Activated CD4-positive, alpha-beta T cell treated with anti-CD3 and anti-CD28 coated beads, Interleukin-2, Interleukin-4, amounts not matched to agents 100 ng/mL and 50 ng/mL, durations not matched to agents 16 hours and 8 hours (primary cell): ENCODE measurements at regions not wholly inside any gene's neighbourhood (a gene's known extent, or its start where the extent isn't known, plus 50 kb on each side); places are given as distances from the start of the nearest gene placed in this dataset.
"Not testable (repeated sequence)": the region's sequence is repeated elsewhere in the genome, so short reads cannot be mapped to it uniquely, and the experiment has no call there.

ENCODE experiments used
- DNase-seq: peaks from one replicate; pipeline ENCODE4 v3.0.0-alpha.2; 2020; ENCODE audit warnings: low spot score

DNA sequence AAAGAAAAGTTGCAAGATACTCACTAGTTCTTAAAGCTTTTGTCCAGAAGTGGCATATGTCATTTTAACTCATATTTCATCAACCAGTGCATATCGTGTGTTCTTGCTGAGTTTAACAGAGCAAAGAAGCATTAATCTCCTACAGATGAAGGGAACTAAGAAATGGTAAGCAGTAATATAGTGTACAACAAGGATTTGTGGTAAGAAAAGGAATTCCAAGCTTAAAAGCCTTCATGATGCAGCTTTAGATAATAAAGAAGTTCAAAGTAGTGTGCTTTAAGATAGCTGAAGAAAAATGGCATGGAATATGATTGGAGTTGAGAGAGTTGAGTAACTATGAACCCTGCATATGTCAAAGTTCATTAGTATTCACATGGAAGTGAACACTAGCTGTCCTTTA is 649.8 kb upstream of the FSHR start:
- no peak for DNase-seq

DNA sequence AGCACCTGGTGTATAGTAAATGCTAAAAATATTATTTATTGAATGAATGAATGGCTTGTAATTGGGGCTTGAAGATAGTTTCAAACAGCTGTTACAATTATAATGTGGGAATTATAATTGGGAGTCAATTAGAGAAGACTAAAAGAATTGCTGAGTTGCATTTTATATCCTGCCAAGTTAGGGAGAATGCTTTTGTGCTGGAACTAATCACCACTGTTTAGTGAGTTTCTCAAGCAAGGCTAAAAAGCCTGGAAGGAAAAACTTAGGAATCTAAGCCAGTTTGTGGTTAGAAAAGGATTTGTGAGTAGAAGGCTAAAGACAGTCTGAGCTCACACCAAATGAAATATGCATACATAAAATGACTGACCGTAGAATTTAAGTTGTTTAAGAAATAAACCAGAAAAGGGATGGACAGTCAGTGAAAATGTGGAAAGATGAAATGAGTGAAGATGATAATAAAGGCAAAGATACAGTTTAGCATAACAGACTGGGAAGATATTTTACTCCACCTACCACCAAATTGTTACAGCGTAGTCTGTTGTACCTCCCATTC is 647.7 kb upstream of the FSHR start:
- no peak for DNase-seq

DNA sequence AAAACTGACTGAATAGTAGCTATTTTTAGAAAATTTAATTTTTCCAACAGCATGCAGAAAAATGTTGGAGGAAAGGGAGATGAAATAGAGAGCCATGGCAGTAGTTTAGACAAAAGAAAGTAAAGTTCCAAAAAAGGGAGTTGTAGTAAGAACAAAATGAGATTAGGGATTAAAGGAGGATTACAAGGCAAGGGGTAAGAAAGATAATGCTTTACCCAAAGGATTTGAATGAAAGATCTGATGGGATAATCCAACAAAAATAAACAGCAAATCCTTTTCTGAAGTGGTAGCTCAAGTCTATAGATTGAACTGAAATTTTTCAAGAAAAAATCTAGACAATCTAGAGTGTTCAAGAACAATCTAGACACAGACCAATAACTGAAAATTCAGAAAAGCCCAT is 644.3 kb upstream of the FSHR start:
- DNase-seq, result no peak

DNA sequence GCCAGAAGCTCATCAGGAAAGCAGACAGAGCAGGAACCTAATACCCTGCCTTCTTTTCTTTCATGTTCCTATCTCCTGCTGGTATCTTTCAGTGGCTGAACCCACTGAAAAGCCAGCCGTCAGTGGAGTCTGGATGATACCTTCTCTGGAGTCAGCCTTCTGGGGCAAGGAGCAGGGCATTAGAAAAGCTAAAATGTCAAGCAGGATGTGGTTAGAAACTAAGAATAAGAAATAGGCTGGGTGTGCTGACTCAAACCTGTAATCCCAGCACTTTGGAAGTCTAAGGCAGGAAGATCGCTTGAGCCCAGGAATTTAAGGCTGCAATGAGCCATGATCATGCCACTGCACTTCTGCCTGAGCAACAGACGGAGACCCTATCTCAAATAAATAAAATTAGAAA is 642.0 kb upstream of the FSHR start:
- no peak for DNase-seq

DNA sequence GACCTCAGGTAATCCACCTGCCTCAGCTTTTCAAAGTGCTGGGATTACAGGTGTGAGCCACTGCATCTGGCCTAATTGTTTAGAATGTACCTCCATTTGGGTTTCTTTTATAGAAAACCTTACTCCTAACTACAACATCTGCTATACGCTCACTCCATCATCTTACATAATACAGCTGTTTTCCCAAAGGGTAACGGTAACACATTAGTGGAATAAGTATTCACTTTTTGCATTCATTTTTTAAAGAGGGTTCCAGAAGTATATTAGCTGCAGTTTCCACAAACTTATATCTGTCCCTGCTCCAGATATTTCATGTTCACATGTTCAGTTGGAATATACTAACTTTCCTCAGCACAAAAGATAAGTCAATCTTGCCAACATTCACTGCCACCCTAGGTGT is 640.1 kb upstream of the FSHR start:
- DNase-seq, result no peak

DNA sequence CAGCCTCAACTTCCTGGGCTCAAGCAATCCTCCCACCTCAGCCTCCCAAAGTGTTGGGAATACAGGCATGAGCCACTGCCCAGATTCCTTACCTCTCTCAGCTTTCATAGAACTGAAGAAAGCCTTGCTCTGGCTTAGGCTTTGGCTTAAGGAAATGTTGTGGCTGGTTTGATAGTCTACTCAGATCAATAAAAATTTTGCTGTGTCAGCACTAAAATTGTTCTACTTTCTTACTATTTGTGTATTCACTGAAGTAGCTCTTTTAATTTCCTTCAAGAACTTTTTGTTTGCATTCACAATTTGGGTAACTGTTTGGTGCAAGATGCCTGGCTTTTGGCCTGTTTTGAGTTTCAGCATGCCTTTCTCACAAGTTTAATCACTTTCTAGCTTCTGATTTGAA is 634.0 kb upstream of the FSHR start:
- DNase-seq, result no peak

DNA sequence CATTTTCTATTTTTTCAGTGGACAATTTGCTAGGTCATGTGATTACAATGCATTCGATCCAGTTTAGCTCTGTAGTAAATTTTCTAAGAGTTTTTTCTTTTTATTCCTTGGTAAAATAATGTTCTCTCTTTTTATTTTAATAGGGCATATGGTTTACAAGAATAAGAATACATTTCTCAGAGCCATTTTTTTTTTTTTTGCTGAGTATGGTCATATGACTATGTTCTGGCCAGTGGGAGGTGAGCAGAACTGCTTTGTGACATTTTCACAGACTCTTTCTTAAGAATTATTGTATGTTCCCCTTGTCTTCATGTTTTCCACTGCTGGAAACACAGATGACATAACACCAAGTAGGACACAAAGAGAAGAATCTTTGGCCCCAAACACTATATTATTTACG is 626.6 kb upstream of the FSHR start:
- no peak for DNase-seq

DNA sequence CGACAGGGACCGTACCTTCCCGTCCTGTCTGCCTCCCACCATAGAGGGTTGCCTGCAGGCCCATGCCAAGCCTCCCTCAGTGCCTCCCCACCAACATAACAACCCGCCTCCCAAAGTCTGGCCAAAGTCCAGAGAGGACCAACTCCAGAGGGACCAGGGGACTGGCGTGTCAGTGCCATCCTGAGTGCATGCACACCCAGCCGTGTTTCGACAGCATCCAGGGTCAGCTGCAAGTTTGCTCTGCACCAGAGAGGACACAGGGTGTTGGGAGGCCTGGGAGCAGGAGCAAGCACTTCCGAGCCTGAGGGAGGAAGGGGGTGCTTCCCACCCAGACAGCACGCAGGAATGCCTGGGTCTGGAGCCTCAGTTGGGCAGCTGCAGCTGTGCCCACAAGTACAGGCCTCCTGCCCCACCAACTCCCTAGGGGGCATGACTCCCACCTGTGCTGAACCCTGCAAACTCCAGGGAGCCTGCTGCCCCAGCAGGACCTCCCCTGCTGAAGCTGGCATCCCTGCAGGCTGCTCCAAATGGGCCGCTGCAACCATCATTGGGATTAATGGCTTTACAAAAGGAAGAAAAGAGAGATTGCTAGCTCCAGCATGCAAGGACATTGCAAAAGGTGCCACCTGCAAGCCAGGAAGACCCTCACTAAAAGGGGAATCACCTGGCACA is 618.1 kb upstream of the FSHR start:
- DNase-seq, result no peak

DNA sequence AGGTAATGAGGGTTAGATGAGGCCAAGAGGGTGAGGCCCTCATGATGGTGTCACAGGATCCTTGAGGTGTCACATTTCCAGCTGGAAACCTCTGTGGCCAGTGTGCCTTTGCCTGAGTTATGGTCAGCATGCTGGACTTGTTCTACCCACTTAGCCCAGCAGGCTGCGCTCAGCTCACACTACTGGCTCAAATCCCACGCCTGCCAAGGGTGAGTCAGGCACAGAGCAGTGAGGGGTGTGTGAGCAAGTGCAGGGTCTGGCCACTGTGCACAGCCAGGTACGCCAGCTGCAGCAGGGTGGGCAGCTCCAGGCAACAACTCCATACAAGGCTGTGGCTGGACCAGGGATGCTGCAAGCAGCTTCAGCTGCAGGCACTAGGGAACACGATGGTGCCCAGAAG is 616.6 kb upstream of the FSHR start:
- no peak for DNase-seq

DNA sequence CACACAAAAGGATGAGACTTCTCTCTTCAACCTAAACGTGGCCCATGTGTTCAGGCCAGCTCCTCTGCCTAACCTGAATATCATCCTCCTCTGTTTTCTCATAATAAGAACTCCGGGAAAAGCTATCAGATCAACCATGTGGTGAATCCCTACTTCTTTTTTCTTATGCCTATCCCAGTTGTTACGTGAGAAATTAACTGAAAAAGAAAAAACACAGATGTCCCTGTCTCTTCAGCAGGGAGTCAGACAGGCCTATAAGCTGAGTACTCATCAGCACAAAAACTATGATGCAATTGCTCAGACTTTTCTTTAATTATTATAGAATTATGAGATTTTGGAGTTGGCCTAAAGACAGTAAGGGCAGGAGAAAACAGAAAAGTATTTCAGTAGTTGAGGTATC is 613.0 kb upstream of the FSHR start:
- no peak for DNase-seq

DNA sequence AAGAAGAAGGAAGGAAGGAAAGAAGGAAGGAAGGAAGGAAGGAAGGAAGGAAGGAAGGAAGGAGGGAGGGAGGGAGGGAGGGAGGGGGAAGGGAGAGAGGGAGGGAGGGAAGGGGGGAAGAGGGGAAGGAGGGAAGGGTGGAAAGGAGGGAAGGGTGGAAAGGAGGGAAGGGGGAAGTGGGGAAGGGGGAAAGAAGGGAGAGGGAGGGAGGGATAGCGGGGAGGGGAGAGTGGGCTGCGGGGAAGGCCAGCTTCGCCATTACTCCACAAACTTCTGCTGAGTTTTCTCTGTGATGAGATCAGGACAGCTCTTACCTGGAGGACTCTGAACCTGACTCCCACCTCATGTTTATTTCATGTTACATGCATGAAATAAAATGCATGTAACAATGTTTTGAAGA is 601.5 kb upstream of the FSHR start:
- DNase-seq, result no peak

DNA sequence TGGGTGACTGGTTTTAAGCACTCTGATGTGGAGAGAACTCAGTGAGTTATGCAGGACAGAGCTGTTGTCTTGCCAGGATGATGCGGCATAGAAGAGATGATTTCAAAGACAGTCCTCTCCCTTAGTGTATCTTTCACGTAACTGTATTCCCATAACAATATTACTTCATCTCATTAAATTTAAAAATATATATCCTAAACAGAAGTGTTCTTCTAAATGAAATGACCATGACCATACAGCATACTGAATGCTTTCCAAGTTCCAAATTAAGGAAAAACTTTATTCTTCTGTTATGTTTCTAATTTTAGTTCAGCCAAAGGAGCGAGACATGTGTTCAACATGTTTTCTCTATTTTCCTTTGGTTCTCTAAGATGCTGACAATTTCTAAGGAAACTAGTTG is 600.1 kb upstream of the FSHR start:
- no peak for DNase-seq

DNA sequence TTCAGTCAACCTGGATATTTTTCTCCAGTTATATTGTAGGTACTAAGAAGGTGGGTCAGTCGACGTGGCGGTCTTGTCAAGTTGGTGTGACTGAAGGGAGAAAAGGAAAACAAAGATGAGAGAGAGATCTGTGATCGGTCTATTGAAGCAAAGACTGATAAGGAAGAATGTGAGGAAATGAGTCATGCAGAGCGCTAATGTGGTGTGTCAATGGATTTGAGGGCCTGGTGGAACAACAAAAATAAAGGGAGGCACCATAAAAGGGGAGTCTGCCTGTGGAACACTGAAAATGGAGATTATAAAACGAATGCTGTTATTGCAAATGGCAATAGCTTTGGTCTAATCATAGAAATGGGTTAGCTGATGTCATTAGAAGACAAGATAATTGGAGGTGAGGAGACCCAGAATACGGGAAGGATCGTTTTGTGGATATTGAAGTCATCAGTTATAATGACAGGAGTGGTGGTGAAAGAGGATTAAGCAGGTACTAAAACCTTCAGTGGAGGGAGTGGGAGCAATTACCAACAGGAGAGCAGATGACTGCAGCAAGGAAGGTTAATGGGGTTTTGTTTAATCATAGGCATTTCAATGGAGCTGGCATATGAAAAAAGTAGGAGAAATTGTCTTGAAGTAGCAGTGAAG is 599.1 kb upstream of the FSHR start:
- no peak for DNase-seq

DNA sequence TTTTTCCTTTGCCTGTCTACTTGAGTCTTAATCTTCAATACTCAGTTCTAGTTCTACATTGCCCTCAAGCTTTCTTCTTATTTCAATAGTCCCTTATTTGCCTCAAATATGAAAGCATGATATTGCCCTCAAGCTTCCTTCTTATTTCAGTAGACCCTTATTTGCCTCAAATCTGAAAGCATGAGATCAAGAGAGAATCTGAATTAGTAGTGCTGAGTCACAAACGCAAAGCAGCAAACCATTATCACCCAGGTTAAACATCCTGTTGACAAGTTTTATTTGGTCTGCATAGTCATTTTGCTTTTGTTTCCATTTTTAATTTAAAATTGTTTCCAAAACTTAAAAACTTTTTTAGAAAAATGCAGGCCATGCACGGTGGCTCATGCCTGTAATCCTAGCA is 583.3 kb upstream of the FSHR start:
- no peak for DNase-seq

DNA sequence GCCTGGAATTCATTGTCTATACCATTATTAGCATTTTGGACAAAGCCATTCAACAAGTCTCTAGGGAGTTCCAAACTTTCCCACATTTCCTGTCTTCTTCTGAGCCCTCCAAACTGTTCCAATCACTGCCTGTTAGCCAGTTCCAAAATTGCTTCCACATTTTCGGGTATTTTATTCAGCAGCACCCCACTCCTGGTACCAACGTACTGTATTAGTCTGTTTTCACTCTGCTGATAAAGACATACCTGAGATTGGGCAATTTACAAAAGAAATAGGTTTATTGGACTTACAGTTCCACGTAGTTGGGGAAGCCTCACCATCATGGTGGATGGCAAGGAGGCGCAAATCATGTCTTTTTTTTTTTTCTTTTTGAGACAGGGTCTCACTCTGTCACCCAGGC is 578.6 kb upstream of the FSHR start:
- not testable (repeated sequence) for DNase-seq

DNA sequence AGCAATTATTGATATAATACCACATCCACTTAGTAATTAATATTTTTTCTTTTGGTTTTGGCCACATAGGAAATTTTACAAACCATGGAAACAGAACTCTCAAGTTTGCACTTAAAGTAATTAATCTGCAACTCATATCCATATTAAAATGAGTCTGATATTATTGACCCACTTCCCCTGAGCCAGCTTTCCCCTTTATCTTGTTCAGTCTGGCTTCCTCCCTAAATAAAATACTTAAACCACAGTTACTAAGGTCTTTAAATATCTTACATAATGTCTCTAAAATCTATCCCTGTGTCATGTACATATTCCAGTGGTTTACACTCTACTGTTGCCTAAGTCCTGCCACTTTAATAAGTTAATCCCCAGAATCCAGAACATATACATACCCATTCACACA is 564.9 kb upstream of the FSHR start:
- DNase-seq, result no peak

DNA sequence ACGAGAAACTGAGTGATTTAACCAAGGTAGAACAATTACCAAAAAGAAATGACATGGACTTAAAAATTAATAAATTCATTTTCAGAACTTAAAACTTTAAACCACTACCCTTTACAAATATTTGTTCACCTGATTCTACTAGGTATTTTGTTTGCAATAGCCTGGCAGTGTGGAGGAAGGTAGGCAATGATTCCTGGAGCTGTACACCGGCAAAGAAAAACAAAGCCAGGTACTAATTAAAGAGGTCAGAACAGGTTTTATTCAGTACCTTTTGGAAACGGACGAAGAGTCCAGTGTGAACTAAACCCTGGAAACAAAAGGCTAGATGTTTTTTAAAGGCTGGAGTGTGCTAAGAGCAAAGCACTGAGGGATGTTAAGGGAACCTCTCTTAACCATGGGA is 561.3 kb upstream of the FSHR start:
- DNase-seq, result no peak

DNA sequence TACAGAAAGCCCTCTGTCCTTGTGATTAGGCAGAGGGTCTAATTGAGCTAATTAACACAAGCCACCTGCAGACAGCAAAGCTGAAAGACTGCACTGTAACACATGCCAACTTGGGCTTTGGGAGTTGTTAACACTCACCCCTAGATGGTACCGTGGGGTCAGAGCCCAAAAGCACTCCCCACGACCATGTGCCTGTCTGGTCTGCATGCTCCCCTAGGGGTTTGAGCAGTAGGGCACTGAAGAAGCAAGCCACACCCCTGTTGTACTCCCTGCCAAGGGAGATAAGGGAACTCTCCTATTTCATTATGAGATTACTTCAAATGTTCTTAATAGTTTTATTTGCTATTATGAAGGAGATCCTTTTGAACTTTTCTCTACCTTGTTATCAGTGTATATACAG is 560.1 kb upstream of the FSHR start:
- no peak for DNase-seq

DNA sequence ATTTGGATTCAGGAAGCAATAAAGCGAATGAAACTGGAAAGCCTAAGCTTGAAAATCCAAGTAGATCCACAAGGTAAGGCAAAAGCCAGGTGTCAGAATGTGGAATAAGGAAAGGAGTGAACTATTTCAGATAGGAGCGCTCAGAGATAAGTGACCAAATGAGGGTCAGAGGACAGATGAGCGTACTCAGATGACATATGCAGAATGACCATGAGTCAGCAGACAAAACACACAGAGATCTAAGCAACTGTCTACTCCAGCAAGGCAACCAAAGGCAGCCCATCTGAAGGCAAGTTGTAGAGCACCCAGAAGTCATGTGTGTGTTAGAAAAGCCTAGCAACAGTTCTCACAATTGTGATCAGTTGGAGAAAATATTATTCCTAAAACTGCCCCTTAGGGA is 548.4 kb upstream of the FSHR start:
- no peak for DNase-seq

DNA sequence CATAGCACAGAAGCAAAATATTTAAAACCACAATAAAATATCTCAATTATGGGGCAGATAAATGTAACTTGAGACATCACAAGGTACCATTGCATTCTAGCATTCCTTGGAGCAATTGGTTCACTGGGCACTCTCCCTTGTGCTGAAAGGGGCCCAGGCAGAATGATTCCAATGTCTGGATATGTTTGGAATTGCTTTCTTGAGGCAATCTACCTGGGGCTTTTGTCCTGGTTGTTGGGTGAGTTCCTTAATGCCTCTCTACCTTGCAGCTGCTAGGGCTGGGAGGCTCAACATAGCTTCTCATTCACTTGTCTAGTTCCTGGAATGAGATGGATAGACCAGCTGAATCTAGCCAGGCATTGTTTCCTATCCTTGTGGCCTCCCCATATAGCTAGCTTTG is 539.6 kb upstream of the FSHR start:
- no peak for DNase-seq

DNA sequence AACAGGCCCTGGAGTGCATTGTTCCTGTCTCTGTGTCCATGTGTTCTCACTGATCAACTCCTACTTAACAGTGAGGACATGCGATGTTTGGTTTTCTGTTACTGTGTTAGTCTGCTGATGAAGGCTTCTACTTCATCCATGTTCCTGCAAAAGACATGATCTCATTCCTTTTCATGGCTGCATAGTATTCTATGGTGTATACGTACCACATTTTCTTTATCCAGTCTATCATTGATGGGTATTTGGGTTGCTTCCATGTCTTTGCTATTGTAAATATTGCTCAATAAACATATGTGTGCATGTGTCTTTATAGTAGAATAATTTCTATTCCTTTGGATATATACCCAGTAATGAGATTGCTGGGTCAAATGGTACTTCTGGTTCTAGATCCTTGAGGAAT is 537.7 kb upstream of the FSHR start:
- DNase-seq, result not testable (repeated sequence)

DNA sequence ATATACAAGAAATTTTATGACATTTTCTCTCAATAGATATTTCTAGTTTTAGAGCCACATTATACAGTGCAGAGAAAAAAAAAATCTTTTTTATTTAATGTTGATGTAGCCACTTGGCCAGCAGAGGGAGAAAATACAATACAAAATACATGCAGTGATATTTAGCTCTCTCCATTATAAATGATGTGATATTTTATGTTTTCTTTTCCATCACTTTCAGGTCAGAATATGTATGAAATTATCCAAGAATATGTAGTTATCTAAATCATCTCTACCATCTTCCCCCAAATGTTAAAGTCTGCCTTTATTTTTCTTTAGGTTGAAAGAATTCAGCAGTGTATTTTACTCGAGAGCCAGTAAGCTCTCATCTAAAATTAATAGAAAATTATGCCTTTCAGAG is 533.6 kb upstream of the FSHR start:
- no peak for DNase-seq

DNA sequence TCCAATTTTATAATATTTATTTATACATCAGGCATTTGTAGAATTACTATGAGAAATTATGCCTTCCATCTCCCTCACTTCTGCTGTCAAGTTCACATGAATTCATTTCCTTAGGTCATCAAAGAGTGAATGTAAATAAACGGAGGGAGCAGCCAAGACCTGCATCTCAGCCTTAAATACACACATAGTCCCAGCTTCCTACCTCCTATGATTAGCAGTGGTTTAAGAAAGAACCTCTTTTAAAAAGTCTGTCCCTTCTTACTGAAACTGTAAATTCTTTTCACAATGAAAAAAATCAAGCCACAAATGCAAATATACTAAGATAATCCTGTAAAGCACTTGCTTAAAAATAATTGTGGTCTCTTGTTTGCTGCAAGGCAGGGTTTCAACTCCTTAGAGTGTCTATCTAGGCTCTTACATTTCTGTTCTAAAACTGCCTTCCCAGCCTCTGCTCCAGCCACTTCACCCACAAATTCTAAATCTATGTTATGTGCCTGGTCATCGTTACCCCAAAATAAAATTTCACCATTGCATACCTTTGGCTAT is 532.7 kb upstream of the FSHR start:
- no peak for DNase-seq

DNA sequence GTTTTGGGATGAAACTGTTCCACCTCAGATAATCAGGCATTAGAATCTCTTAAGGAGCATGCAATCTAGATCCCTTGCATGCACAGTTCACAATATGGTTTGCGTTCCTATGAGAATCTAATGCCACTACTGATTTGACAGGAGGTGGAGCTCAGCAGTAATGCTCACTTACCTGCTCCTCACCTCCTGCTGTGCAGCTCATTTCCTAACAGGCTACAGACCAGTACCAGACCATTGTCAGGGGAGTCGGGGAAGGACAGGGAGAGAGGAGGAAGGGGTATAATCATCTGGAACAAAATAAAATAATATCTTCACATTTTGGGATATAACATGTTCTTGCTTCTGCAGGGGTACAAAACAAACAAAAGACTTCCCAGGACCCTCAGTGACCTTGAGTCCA is 532.0 kb upstream of the FSHR start:
- DNase-seq, result no peak
